Endothelial cell of umbilical vein (primary cell): ENCODE measurements at regions not wholly inside any gene's neighbourhood (a gene's known extent, or its start where the extent isn't known, plus 50 kb on each side); places are given as distances from the start of the nearest gene placed in this dataset.

Experiments
- BruUV-seq: library from RNA; stranded (reverse); fragments of 400-500 nt; replicated peaks from 2 replicates; lab custom pipeline; 2021; lab: Mats Ljungman, UMichigan
- CTCF ChIA-PET: fragments of 300-600, 350-600 bp; sonication (Branson Sonifier 250); formaldehyde crosslinking; loops from one replicate; lab custom pipeline; 2021; ENCODE audit warnings: antibody characterized with exemption, inconsistent platforms; lab: Charles Lee
- POLR2A ChIA-PET: fragments of 300-600, 350-600 bp; sonication (Branson Sonifier 250); formaldehyde crosslinking; loops from one replicate; lab custom pipeline; 2021; ENCODE audit warnings: antibody characterized with exemption, inconsistent platforms; lab: Charles Lee
- DNase-seq: peaks from one replicate; pipeline ENCODE4 v3.0.0-alpha.2; 2011; ENCODE audit warnings: low read depth, low spot score
- FAIRE-seq: peaks from 2 replicates; lab custom pipeline; 2011; peaks lifted over from hg19 to GRCh38; lab: Jason Lieb, UNC
- H2AFZ ChIP-seq: 2 replicates; pipeline ENCODE4 v1.6.0; 2012; ENCODE audit warnings: low read depth, low read length, control low read depth, inconsistent platforms
- H3K27ac ChIP-seq: 2 replicates; pipeline ENCODE4 v1.5.1; 2011; ENCODE audit warnings: low read depth, mild to moderate bottlenecking, control low read depth, low read length, moderate library complexity; ENCODE audit not compliant: insufficient read depth
- H3K27me3 ChIP-seq, 2 experiments: 2 replicates each; pipeline versions ENCODE4 v1.6.0 to v1.6.1; 2011; ENCODE audit warnings: low read length in 2 of 2, mixed read lengths in 1 of 2; ENCODE audit not compliant: control insufficient read depth in 2 of 2, insufficient read depth in 2 of 2
- H3K36me3 ChIP-seq, 2 experiments: 2 replicates in 1 of 2; 3 replicates in 1 of 2; pipeline ENCODE4 v1.5.1; 2011; ENCODE audit warnings: low read length in 2 of 2, mild to moderate bottlenecking in 1 of 2, moderate library complexity in 1 of 2; ENCODE audit not compliant: control insufficient read depth in 2 of 2, insufficient read depth in 2 of 2; ENCODE audit errors: extremely low read depth in 1 of 2
- H3K4me1 ChIP-seq: 3 replicates; pipeline ENCODE4 v1.5.1; 2011; ENCODE audit warnings: mild to moderate bottlenecking, low read length; ENCODE audit not compliant: control insufficient read depth, insufficient read depth; ENCODE audit errors: extremely low read depth
- H3K4me2 ChIP-seq: 2 replicates; pipeline ENCODE4 v1.6.1; 2011; ENCODE audit warnings: low read length, control low read depth, mixed read lengths; ENCODE audit not compliant: insufficient read depth
- H3K4me3 ChIP-seq, 3 experiments: fragments of 200-600 bp in 1 of 3; sonication (generic), shearing (Covaris generic) in 1 of 3; replicated peaks in 1 of 3; 2 replicates each; pipeline ENCODE4 v1.5.1; 2011 to 2016; ENCODE audit warnings: control low read depth in 3 of 3, low read length in 3 of 3, mild to moderate bottlenecking in 2 of 3, inconsistent platforms in 1 of 3, low read depth in 1 of 3, moderate library complexity in 1 of 3; ENCODE audit not compliant: insufficient read depth in 1 of 3
- H3K79me2 ChIP-seq: 2 replicates; pipeline ENCODE4 v1.6.0; 2012; ENCODE audit warnings: low read length, inconsistent platforms; ENCODE audit not compliant: control insufficient read depth, insufficient read depth
- H3K9ac ChIP-seq: replicated peaks from 2 replicates; pipeline ENCODE3; 2011; ENCODE audit warnings: low read length, control low read depth; ENCODE audit not compliant: insufficient read depth; ENCODE audit errors: extremely low read depth
- H3K9me1 ChIP-seq: replicated peaks from 3 replicates; pipeline ENCODE4 v1.6.0; 2011; ENCODE audit warnings: mild to moderate bottlenecking, low read length; ENCODE audit not compliant: control insufficient read depth, insufficient read depth; ENCODE audit errors: extremely low read depth
- H3K9me3 ChIP-seq: replicated peaks from 2 replicates; pipeline ENCODE4 v1.5.1; 2012; ENCODE audit warnings: low read length, inconsistent platforms; ENCODE audit not compliant: control insufficient read depth, insufficient read depth
- H4K20me1 ChIP-seq: replicated peaks from 2 replicates; pipeline ENCODE3; 2011; ENCODE audit warnings: mild to moderate bottlenecking, low read length; ENCODE audit not compliant: control insufficient read depth, insufficient read depth; ENCODE audit errors: extremely low read depth
- EZH2 ChIP-seq: IDR thresholded peaks from 2 replicates; pipeline ENCODE4 v1.6.1; 2012; ENCODE audit warnings: borderline replicate concordance, low read depth, mild to moderate bottlenecking, moderate library complexity, low read length, inconsistent platforms; ENCODE audit not compliant: severe bottlenecking
- FOS ChIP-seq: IDR thresholded peaks from 2 replicates; pipeline ENCODE4 v1.6.1; 2011; ENCODE audit warnings: mild to moderate bottlenecking, low read length, moderate library complexity, borderline replicate concordance; ENCODE audit not compliant: insufficient read depth
- GATA2 ChIP-seq: IDR thresholded peaks from 2 replicates; pipeline ENCODE4 v1.7.0; 2011; ENCODE audit warnings: low read depth, mild to moderate bottlenecking, moderate library complexity, mixed read lengths, low read length; ENCODE audit not compliant: insufficient read length, insufficient read depth
- JUN ChIP-seq: IDR thresholded peaks from 2 replicates; pipeline ENCODE4 v1.6.1; 2011; ENCODE audit warnings: borderline replicate concordance, low read depth; ENCODE audit not compliant: insufficient read length, insufficient read depth
- MAX ChIP-seq: IDR thresholded peaks from 2 replicates; pipeline ENCODE4 v1.6.1; 2011; ENCODE audit not compliant: insufficient read depth, insufficient read length
- MYC ChIP-seq: IDR thresholded peaks from one replicate; pipeline ENCODE4 v1.6.1; 2011; ENCODE audit warnings: mild to moderate bottlenecking, low read depth, low read length
- POLR2A ChIP-seq: IDR thresholded peaks from 2 replicates; pipeline ENCODE4 v1.6.1; 2012; ENCODE audit warnings: low read depth, mild to moderate bottlenecking, control low read depth, low read length
- POLR2AphosphoS5 ChIP-seq: IDR thresholded peaks from 2 replicates; pipeline ENCODE4 v1.6.1; 2012; ENCODE audit warnings: low read depth, mild to moderate bottlenecking, control low read depth, low read length, moderate library complexity; ENCODE audit not compliant: insufficient read depth
- dilution Hi-C: fragments of 300-500 bp; cut with MboI; formaldehyde crosslinking; loops from one replicate; pipeline ENCODE4 v1.15.0; 2019; ENCODE audit warnings: low sequenced_read_pairs; ENCODE audit not compliant: extremely low pct_ligation_motif_present
- intact Hi-C: fragments of 100-400 bp; cut with micrococcal nuclease; formaldehyde crosslinking; loops from one replicate; pipeline ENCODE4 v1.10.0; 2022
- TF ChIP-seq, protein P1 (sequence below), 2 donors: IDR thresholded peaks; 1 replicate in 1 of 2; 2 replicates in 1 of 2; pipeline ENCODE4 v1.5.1; 2011; ENCODE audit warnings: low read length in 2 of 2, mild to moderate bottlenecking in 2 of 2, moderate library complexity in 2 of 2, control low read depth in 1 of 2, inconsistent platforms in 1 of 2, low read depth in 1 of 2; ENCODE audit not compliant: insufficient read depth in 1 of 2; ENCODE audit errors: extremely low read depth in 1 of 2

DNA sequence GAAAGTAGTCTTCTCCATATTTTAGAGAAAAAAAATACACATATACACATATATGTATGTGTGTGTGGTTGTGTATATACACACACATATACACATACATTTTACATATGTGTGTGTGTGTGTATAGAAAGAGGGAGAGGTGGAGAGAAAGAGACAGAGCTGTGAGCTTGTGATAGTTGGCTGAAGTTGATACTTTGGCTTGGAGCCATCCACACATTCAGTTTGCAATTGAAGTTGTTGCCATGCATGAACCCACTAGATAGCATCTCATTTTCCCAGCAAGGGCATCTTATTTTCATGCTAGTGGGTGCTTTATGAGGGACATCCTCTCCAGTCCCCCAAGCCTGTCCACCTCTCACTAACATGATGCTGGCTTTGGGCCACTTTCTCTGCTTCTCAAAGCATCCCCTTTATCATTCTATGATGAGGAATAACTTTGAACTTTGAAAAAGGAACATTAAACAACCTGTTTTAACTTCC, 228.6 kb downstream of the ZNF621 start:
- H3K4me3 ChIP-seq, result no peak overlapping the region
- dilution Hi-C loops, result no loop called here
- no peak overlapping the region for H2AFZ ChIP-seq
- H3K79me2 ChIP-seq, result no peaks in the 10 kb centered on the region
- H3K9me3 ChIP-seq, result no peaks in the 10 kb centered on the region
- H3K9ac ChIP-seq, result no peak overlapping the region
- H3K4me2 ChIP-seq, result no peak overlapping the region
- H3K36me3 ChIP-seq, result no peaks in the 10 kb centered on the region
- no peak overlapping the region for H3K27ac ChIP-seq
- DNase-seq (no peak), FAIRE-seq (no peak)
- ChIA-PET POLR2A (no interaction called here), CTCF (no interaction called here)
- BruUV-seq, result no TSS peak
- no peaks in the 10 kb centered on the region for H4K20me1 ChIP-seq
- no peak for TF ChIP-seq FOS
- TF ChIP-seq, protein P1, sequence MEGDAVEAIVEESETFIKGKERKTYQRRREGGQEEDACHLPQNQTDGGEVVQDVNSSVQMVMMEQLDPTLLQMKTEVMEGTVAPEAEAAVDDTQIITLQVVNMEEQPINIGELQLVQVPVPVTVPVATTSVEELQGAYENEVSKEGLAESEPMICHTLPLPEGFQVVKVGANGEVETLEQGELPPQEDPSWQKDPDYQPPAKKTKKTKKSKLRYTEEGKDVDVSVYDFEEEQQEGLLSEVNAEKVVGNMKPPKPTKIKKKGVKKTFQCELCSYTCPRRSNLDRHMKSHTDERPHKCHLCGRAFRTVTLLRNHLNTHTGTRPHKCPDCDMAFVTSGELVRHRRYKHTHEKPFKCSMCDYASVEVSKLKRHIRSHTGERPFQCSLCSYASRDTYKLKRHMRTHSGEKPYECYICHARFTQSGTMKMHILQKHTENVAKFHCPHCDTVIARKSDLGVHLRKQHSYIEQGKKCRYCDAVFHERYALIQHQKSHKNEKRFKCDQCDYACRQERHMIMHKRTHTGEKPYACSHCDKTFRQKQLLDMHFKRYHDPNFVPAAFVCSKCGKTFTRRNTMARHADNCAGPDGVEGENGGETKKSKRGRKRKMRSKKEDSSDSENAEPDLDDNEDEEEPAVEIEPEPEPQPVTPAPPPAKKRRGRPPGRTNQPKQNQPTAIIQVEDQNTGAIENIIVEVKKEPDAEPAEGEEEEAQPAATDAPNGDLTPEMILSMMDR (IDR thresholded peaks at IDR 0.05; ENCODE audit: extremely low read depth in 1 of 2, insufficient read depth in 1 of 2, low read depth in 1 of 2, low read length in 2 of 2), result no peak
- TF ChIP-seq EZH2, result no peak
- TF ChIP-seq POLR2AphosphoS5, result no peak
- TF ChIP-seq MYC, result no peak
- TF ChIP-seq MAX, result no peak
- TF ChIP-seq POLR2A, result no peak
- TF ChIP-seq JUN, result no peak
- TF ChIP-seq GATA2, result no peak
- H3K4me1 ChIP-seq, result no peaks in the 10 kb centered on the region
- intact Hi-C loops, result no loop called here
- no peaks in the 10 kb centered on the region for H3K27me3 ChIP-seq
- no peaks in the 10 kb centered on the region for H3K9me1 ChIP-seq
